Neuronal stem cell (in vitro differentiated cells): ENCODE measurements at regions not wholly inside any gene's neighbourhood (a gene's known extent, or its start where the extent isn't known, plus 50 kb on each side); places are given as distances from the start of the nearest gene placed in this dataset.
A peak's percentile ranks its signal among the peaks of the same experiment; 100 is the strongest.

Source experiments
- DNase-seq: peaks from one replicate; pipeline ENCODE4 v3.0.0-alpha.2; 2013; ENCODE audit warnings: low spot score
- H2AFZ ChIP-seq: one replicate; pipeline ENCODE4 v1.6.1; 2013; ENCODE audit warnings: mild to moderate bottlenecking, low read length, inconsistent platforms
- H2AK5ac ChIP-seq: 2 replicates; pipeline ENCODE4 v1.6.1; 2013; ENCODE audit warnings: low read depth, mild to moderate bottlenecking, inconsistent platforms, low read length, moderate library complexity, mixed read lengths
- H2BK120ac ChIP-seq: 2 replicates; pipeline ENCODE4 v1.6.1; 2013; ENCODE audit warnings: low read depth, mild to moderate bottlenecking, inconsistent platforms, low read length, moderate library complexity, mixed read lengths
- H2BK12ac ChIP-seq: one replicate; pipeline ENCODE4 v1.6.1; 2013; ENCODE audit warnings: low read length, inconsistent platforms
- H2BK15ac ChIP-seq: 2 replicates; pipeline ENCODE4 v1.6.1; 2013; ENCODE audit warnings: mild to moderate bottlenecking, low read length, inconsistent platforms, mixed read lengths
- H2BK5ac ChIP-seq: one replicate; pipeline ENCODE4 v1.6.1; 2013; ENCODE audit warnings: inconsistent platforms, mild to moderate bottlenecking, low read length, moderate library complexity
- H3K14ac ChIP-seq: one replicate; pipeline ENCODE4 v1.6.1; 2013; ENCODE audit warnings: low read length, inconsistent platforms
- H3K18ac ChIP-seq: 2 replicates; pipeline ENCODE4 v1.6.1; 2013; ENCODE audit warnings: low read length, inconsistent platforms
- H3K23ac ChIP-seq: 2 replicates; pipeline ENCODE4 v1.6.1; 2013; ENCODE audit warnings: low read depth, mild to moderate bottlenecking, mixed read lengths, low read length, inconsistent platforms; ENCODE audit not compliant: poor library complexity
- H3K27ac ChIP-seq: replicated peaks from 3 replicates; pipeline ENCODE4 v1.5.1; 2013; ENCODE audit warnings: low read length, inconsistent platforms
- H3K27me3 ChIP-seq, 3 experiments: 2 replicates each; pipeline ENCODE4 v1.6.1; 2013; ENCODE audit warnings: low read length in 3 of 3, mild to moderate bottlenecking in 2 of 3, inconsistent platforms in 1 of 3, low read depth in 1 of 3, mixed read lengths in 1 of 3, moderate library complexity in 1 of 3; ENCODE audit not compliant: control insufficient read depth in 3 of 3, insufficient read depth in 3 of 3
- H3K36me3 ChIP-seq, 2 donors: replicated peaks in 1 of 2; 2 replicates each; pipeline ENCODE4 v1.6.1; 2013; ENCODE audit warnings: low read length in 2 of 2; ENCODE audit not compliant: control insufficient read depth in 2 of 2, insufficient read depth in 2 of 2
- H3K4ac ChIP-seq: 2 replicates; pipeline ENCODE4 v1.6.1; 2013; ENCODE audit warnings: inconsistent platforms, mild to moderate bottlenecking, low read length, moderate library complexity
- H3K4me1 ChIP-seq, 2 donors: 1 replicate in 1 of 2; 2 replicates in 1 of 2; pipeline ENCODE4 v1.6.1; 2013; ENCODE audit warnings: low read length in 2 of 2, low read depth in 1 of 2; ENCODE audit not compliant: control insufficient read depth in 2 of 2, insufficient read depth in 1 of 2
- H3K4me2 ChIP-seq: one replicate; pipeline ENCODE4 v1.6.1; 2013; ENCODE audit warnings: mild to moderate bottlenecking, low read length, inconsistent platforms; ENCODE audit not compliant: insufficient read depth, poor library complexity, severe bottlenecking
- H3K4me3 ChIP-seq, 2 donors: 2 replicates each; pipeline ENCODE4 v1.5.1; 2013; ENCODE audit warnings: low read length in 2 of 2, mild to moderate bottlenecking in 2 of 2, inconsistent platforms in 1 of 2, moderate library complexity in 1 of 2
- H3K79me1 ChIP-seq: one replicate; pipeline ENCODE4 v1.6.1; 2013; ENCODE audit warnings: low read depth, mild to moderate bottlenecking, inconsistent platforms, low read length, moderate library complexity
- H3K9ac ChIP-seq: one replicate; pipeline ENCODE4 v1.6.1; 2013; ENCODE audit warnings: mild to moderate bottlenecking, low read depth, low read length, inconsistent platforms; ENCODE audit not compliant: poor library complexity
- H3K9me3 ChIP-seq, 2 donors: replicated peaks in 1 of 2; 2 replicates each; pipeline versions ENCODE3 to v1.6.1; 2013; ENCODE audit warnings: low read length in 2 of 2, mild to moderate bottlenecking in 2 of 2, inconsistent platforms in 1 of 2, low read depth in 1 of 2, mixed read lengths in 1 of 2, moderate library complexity in 1 of 2; ENCODE audit not compliant: control insufficient read depth in 2 of 2, insufficient read depth in 1 of 2
- H4K8ac ChIP-seq: one replicate; pipeline ENCODE4 v1.6.1; 2013; ENCODE audit warnings: low read depth, mild to moderate bottlenecking, inconsistent platforms, low read length, moderate library complexity
- H4K91ac ChIP-seq: one replicate; pipeline ENCODE4 v1.6.1; 2013; ENCODE audit warnings: low read length, low read depth, mild to moderate bottlenecking, inconsistent platforms; ENCODE audit not compliant: poor library complexity
- WGBS, 2 donors: extraction: QIAGEN DNeasy Blood & Tissue Kit; methylation state at CpG; one replicate each; pipeline ENCODE4 v1.1.7; 2013; ENCODE audit warnings: missing lambda C conversion rate in 2 of 2, mixed read lengths in 1 of 2; ENCODE audit not compliant: insufficient read length in 2 of 2, insufficient replicate concordance in 1 of 2; ENCODE audit errors: extremely low coverage in 2 of 2; 5-methylcytosine and 5-hydroxymethylcytosine counted together

GRCh38 chr12:73947326-73948026 lies 590.2 kb upstream of the ATXN7L3B start:
- no peak overlapping the region for H2BK120ac ChIP-seq

GRCh38 chr12:73950507-73950906 lies 587.1 kb upstream of the ATXN7L3B start:
- H3K4me3 ChIP-seq, result no peak overlapping the region
- H3K79me1 ChIP-seq, result no peaks in the 10 kb centered on the region
- peak; percentile 30 for DNase-seq
- H3K9ac ChIP-seq, result no peak overlapping the region
- H2BK120ac ChIP-seq, result no peak overlapping the region
- no peak overlapping the region for H2BK12ac ChIP-seq
- no peak overlapping the region for H3K18ac ChIP-seq
- no peak overlapping the region for H2BK15ac ChIP-seq
- H3K14ac ChIP-seq, result no peak overlapping the region
- no peak overlapping the region for H4K91ac ChIP-seq
- no peak overlapping the region for H3K23ac ChIP-seq
- H2AK5ac ChIP-seq, result no peak overlapping the region
- no CpG with 5 or more reads among the region's 1 CpG for WGBS, 2 donors
- peak overlapping the region; percentile 62 for H3K27ac ChIP-seq
- H2BK5ac ChIP-seq, result no peak overlapping the region
- peak overlapping the region; percentile 49 for H2AFZ ChIP-seq
- H4K8ac ChIP-seq, result no peak overlapping the region
- no peak overlapping the region for H3K4ac ChIP-seq
- no peaks in the 10 kb centered on the region for H3K36me3 ChIP-seq
- no peak overlapping the region for H3K4me2 ChIP-seq
- peaks cover 0 to 4% of the 10 kb centered on the region in 2 donors for H3K4me1 ChIP-seq
- no peaks in the 10 kb centered on the region for H3K9me3 ChIP-seq
- no peaks in the 10 kb centered on the region for H3K27me3 ChIP-seq

More at GRCh38 chr12:73947326-73948026, 590.2 kb upstream of the ATXN7L3B start:
- no peak overlapping the region for H3K23ac ChIP-seq
- H2BK5ac ChIP-seq, result no peak overlapping the region
- no peaks in the 10 kb centered on the region for H3K79me1 ChIP-seq
- no peak for DNase-seq
- no peak overlapping the region for H2BK12ac ChIP-seq
- no peak overlapping the region for H2AFZ ChIP-seq
- WGBS, 2 donors, result no CpG with 5 or more reads among the region's 8 CpGs
- no peak overlapping the region for H3K27ac ChIP-seq
- H4K91ac ChIP-seq, result no peak overlapping the region
- no peak overlapping the region for H3K4me3 ChIP-seq
- H3K4me2 ChIP-seq, result no peak overlapping the region
- no peaks in the 10 kb centered on the region for H3K36me3 ChIP-seq
- no peak overlapping the region for H3K9ac ChIP-seq
- H3K9me3 ChIP-seq, result no peaks in the 10 kb centered on the region
- no peak overlapping the region for H2AK5ac ChIP-seq
- no peaks in the 10 kb centered on the region for H3K27me3 ChIP-seq
- no peak overlapping the region for H3K4ac ChIP-seq
- H2BK15ac ChIP-seq, result no peak overlapping the region
- H3K4me1 ChIP-seq, result peaks cover 0 to 4% of the 10 kb centered on the region in 2 donors
- H4K8ac ChIP-seq, result no peak overlapping the region
- no peak overlapping the region for H3K14ac ChIP-seq
- H3K18ac ChIP-seq, result no peak overlapping the region

GRCh38 chr12:73951956-73952703 lies 585.5 kb upstream of the ATXN7L3B start:
- H3K18ac ChIP-seq, result no peak overlapping the region
- H3K36me3 ChIP-seq, result no peaks in the 10 kb centered on the region
- no peaks in the 10 kb centered on the region for H3K79me1 ChIP-seq
- DNase-seq, result no peak
- no peak overlapping the region for H4K8ac ChIP-seq
- peaks cover 0 to 4% of the 10 kb centered on the region in 2 donors for H3K4me1 ChIP-seq
- H3K4me3 ChIP-seq, result no peak overlapping the region
- H3K27ac ChIP-seq, result no peak overlapping the region
- H2AFZ ChIP-seq, result no peak overlapping the region
- H3K27me3 ChIP-seq, result no peaks in the 10 kb centered on the region
- no peak overlapping the region for H2BK120ac ChIP-seq
- no peak overlapping the region for H3K9ac ChIP-seq
- H2BK12ac ChIP-seq, result no peak overlapping the region
- H3K4ac ChIP-seq, result no peak overlapping the region
- no peak overlapping the region for H2BK15ac ChIP-seq
- no peak overlapping the region for H2AK5ac ChIP-seq
- H3K14ac ChIP-seq, result no peak overlapping the region
- no peaks in the 10 kb centered on the region for H3K9me3 ChIP-seq
- H3K23ac ChIP-seq, result no peak overlapping the region
- WGBS, 2 donors, result no CpG with 5 or more reads among the region's 3 CpGs
- no peak overlapping the region for H3K4me2 ChIP-seq
- H2BK5ac ChIP-seq, result no peak overlapping the region
- no peak overlapping the region for H4K91ac ChIP-seq

GRCh38 chr12:73964641-73965040 lies 573.0 kb upstream of the ATXN7L3B start:
- no peaks in the 10 kb centered on the region for H3K9me3 ChIP-seq
- no peak overlapping the region for H4K8ac ChIP-seq
- no peak overlapping the region for H3K4me3 ChIP-seq
- no peak overlapping the region for H4K91ac ChIP-seq
- no peak overlapping the region for H2AK5ac ChIP-seq
- H2BK15ac ChIP-seq, result no peak overlapping the region
- no CpG with 5 or more reads among the region's 3 CpGs for WGBS, 2 donors
- no peak overlapping the region for H3K4ac ChIP-seq
- no peak overlapping the region for H3K4me2 ChIP-seq
- no peaks in the 10 kb centered on the region for H3K27me3 ChIP-seq
- no peaks in the 10 kb centered on the region for H3K4me1 ChIP-seq
- no peak overlapping the region for H2BK5ac ChIP-seq
- H3K36me3 ChIP-seq, result no peaks in the 10 kb centered on the region
- no peak overlapping the region for H3K27ac ChIP-seq
- no peak overlapping the region for H3K14ac ChIP-seq
- H3K18ac ChIP-seq, result no peak overlapping the region
- no peak overlapping the region for H3K23ac ChIP-seq
- no peak overlapping the region for H2BK120ac ChIP-seq
- H2AFZ ChIP-seq, result no peak overlapping the region
- H3K9ac ChIP-seq, result no peak overlapping the region
- no peaks in the 10 kb centered on the region for H3K79me1 ChIP-seq
- DNase-seq, result no peak
- no peak overlapping the region for H2BK12ac ChIP-seq
